Tibial nerve (tissue), 4 donors: ENCODE measurements at regions not wholly inside any gene's neighbourhood (a gene's known extent, or its start where the extent isn't known, plus 50 kb on each side); places are given as distances from the start of the nearest gene placed in this dataset.

ENCODE experiments used
- DNase-seq, 2 donors: peaks; one replicate each; pipeline ENCODE4 v3.0.0-alpha.2; 2019; ENCODE audit warnings: low spot score in 2 of 2
- H3K27ac ChIP-seq, 4 donors: fragments of 200-600 bp; sonication (generic) in 3 of 4; one replicate each; pipeline ENCODE4 v1.5.1; 2017 to 2019; ENCODE audit warnings: mild to moderate bottlenecking in 1 of 4
- H3K27me3 ChIP-seq, 2 donors: fragments of 200-600 bp; sonication (generic) in 1 of 2; one replicate each; pipeline versions ENCODE4 v1.5.1 to v1.6.0; 2017 to 2019
- H3K36me3 ChIP-seq, 3 donors: fragments of 200-600 bp; sonication (generic); one replicate each; pipeline ENCODE4 v1.5.1; 2018 to 2019
- H3K4me1 ChIP-seq, 4 donors: fragments of 200-600 bp; sonication (generic) in 3 of 4; one replicate each; pipeline ENCODE4 v1.5.1; 2017 to 2019
- H3K4me3 ChIP-seq, 4 donors: fragments of 200-600 bp; sonication (generic) in 3 of 4; one replicate each; pipeline ENCODE4 v1.5.1; 2017 to 2019; ENCODE audit warnings: mild to moderate bottlenecking in 1 of 4, moderate library complexity in 1 of 4
- H3K9me3 ChIP-seq, 4 donors: fragments of 200-600 bp; sonication (generic) in 3 of 4; one replicate each; pipeline ENCODE4 v1.5.1; 2017 to 2019
- CTCF ChIP-seq, 5 experiments: fragments of 200-600 bp in 3 of 5; fragments of 450-650 bp in 2 of 5; sonication (generic) in 3 of 5; IDR thresholded peaks; one replicate each; pipeline ENCODE4 v1.5.1; 2016 to 2019; ENCODE audit warnings: antibody characterized with exemption in 5 of 5, mild to moderate bottlenecking in 3 of 5, moderate library complexity in 2 of 5
- EP300 ChIP-seq, 2 donors: sonication (generic); formaldehyde crosslinking; IDR thresholded peaks; one replicate each; pipeline ENCODE4 v1.6.1; 2017; ENCODE audit warnings: antibody characterized with exemption in 2 of 2, mild to moderate bottlenecking in 1 of 2
- POLR2A ChIP-seq, 2 donors: fragments of 450-650 bp; IDR thresholded peaks; one replicate each; pipeline ENCODE4 v1.6.1; 2017; ENCODE audit warnings: antibody characterized with exemption in 2 of 2, mild to moderate bottlenecking in 2 of 2, moderate library complexity in 2 of 2
- WGBS, 2 donors: methylation state at CpG; one replicate each; pipeline ENCODE4 v1.1.5; 2018; 5-methylcytosine and 5-hydroxymethylcytosine counted together

DNA sequence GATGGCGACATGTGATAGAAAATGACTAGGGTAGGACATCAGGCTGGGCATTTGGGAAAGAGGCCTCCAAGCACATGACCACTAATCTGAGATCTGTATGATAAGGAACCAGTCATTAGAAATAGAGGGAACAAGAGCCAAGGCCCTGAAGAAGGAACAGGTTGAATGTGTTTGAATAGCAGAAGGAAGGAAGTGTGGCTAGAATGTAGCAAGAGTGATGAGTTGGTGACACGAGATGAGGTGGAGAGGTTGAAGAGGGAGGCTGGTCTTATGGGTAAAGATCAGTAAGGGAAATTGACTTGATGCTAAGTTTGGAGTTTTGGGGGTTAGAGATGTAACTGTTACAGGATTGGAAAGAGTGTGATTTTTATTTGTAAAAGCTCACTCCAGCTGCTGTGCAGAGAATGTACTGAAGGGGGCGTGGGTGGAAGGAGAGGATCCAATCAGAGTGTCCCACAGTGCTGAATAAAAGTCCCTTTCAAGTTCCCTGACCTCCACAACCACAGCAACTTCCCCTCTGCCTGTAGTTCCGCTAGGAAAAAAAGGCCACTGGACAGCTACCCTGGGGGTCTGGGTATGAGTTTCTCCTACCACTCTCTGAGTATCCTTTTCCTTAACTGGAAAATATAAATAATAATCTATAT, 295.0 kb downstream of the OMA1 start:
- no peak for TF ChIP-seq POLR2A (IDR thresholded peaks at IDR 0.05)
- TF ChIP-seq CTCF (IDR thresholded peaks at IDR 0.05): no peak
- no peak for TF ChIP-seq EP300 (IDR thresholded peaks at IDR 0.05)
- Histone ChIP-seq H3K4me3 (no peak overlapping the region), H3K9me3 (peaks cover 0 to 10% (median 0%) of the 10 kb centered on the region in 4 donors), H3K27ac (no peak overlapping the region), H3K27me3 (peaks cover 0 to 31% of the 10 kb centered on the region in 2 donors), H3K4me1 (peaks cover 0 to 23% (median 2%) of the 10 kb centered on the region in 4 donors), H3K36me3 (no peaks in the 10 kb centered on the region)
- no peak for DNase-seq
- 44 to 53% methylated on average over 4 of the region's 4 CpGs for WGBS, 2 donors

GRCh38 chr1:58250587-58250948, 296.0 kb downstream of the OMA1 start:
- H3K9me3 ChIP-seq: peaks cover 0 to 5% (median 0%) of the 10 kb centered on the region in 4 donors
- DNase-seq: no peak
- no peaks in the 10 kb centered on the region for H3K36me3 ChIP-seq
- peaks cover 0 to 31% of the 10 kb centered on the region in 2 donors for H3K27me3 ChIP-seq
- no peak overlapping the region for H3K27ac ChIP-seq
- H3K4me3 ChIP-seq: peak overlapping the region in 1 of 4 donors; percentile 38
- 13 to 18% methylated on average over 1 to 9 of the region's 9 CpGs for WGBS, 2 donors
- H3K4me1 ChIP-seq: peaks cover 0 to 23% (median 2%) of the 10 kb centered on the region in 4 donors
- TF ChIP-seq EP300 (IDR thresholded peaks at IDR 0.05) (no peak), POLR2A (IDR thresholded peaks at IDR 0.05) (no peak), CTCF (IDR thresholded peaks at IDR 0.05) (no peak)

- DNase-seq: no peak
- Histone ChIP-seq H3K9me3 (no peaks in the 10 kb centered on the region), H3K27me3 (peaks cover 0 to 31% of the 10 kb centered on the region in 2 donors), H3K36me3 (no peaks in the 10 kb centered on the region), H3K27ac (no peak overlapping the region), H3K4me3 (peak overlapping the region in 2 of 4 donors; percentile 16 to 38), H3K4me1 (peaks cover 0 to 23% (median 2%) of the 10 kb centered on the region in 4 donors)
- TF ChIP-seq POLR2A (IDR thresholded peaks at IDR 0.05) (no peak), EP300 (IDR thresholded peaks at IDR 0.05) (no peak)
- 0 to 1% methylated on average over 52 to 81 of the region's 81 CpGs for WGBS, 2 donors
Observed at GRCh38 chr1:58249737-58250586, 296.6 kb downstream of the OMA1 start.

DNA sequence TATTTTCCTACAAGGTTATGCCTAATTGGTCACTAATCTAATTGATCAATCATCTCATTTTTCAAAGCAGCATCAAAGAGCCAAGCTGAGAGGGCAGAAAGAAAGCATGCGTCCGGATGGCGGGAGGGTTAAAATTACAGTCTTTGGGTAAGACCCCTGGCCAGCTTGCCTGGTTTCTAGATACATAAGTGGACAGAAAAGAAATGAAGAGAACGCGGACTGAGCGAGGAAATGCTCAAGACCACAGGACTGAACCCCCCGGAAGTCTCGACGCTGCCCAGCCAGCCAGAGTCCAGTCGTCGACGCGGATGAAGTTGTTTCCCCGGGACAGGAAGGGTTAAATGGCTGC, 297.2 kb downstream of the OMA1 start:
- Histone ChIP-seq H3K9me3 (no peaks in the 10 kb centered on the region), H3K36me3 (no peaks in the 10 kb centered on the region), H3K4me1 (peaks cover 0 to 23% (median 2%) of the 10 kb centered on the region in 4 donors), H3K4me3 (peak overlapping the region in 1 of 4 donors; percentile 38), H3K27me3 (peaks cover 0 to 31% of the 10 kb centered on the region in 2 donors), H3K27ac (no peak overlapping the region)
- TF ChIP-seq CTCF (IDR thresholded peaks at IDR 0.05) (no peak), POLR2A (IDR thresholded peaks at IDR 0.05) (no peak), EP300 (IDR thresholded peaks at IDR 0.05) (no peak)
- no peak for DNase-seq
- WGBS, 2 donors: 4% methylated on average over 14 of the region's 14 CpGs

GRCh38 chr1:58248791-58249190, 297.7 kb downstream of the OMA1 start:
- no peaks in the 10 kb centered on the region for H3K9me3 ChIP-seq
- no peaks in the 10 kb centered on the region for H3K36me3 ChIP-seq
- H3K4me1 ChIP-seq: peaks cover 0 to 23% (median 2%) of the 10 kb centered on the region in 4 donors
- H3K27ac ChIP-seq: no peak overlapping the region
- H3K27me3 ChIP-seq: peaks cover 0 to 31% of the 10 kb centered on the region in 2 donors
- no peak overlapping the region for H3K4me3 ChIP-seq
- TF ChIP-seq CTCF (IDR thresholded peaks at IDR 0.05) (no peak), POLR2A (IDR thresholded peaks at IDR 0.05) (no peak), EP300 (IDR thresholded peaks at IDR 0.05) (no peak)
- 3 to 5% methylated on average over 11 of the region's 11 CpGs for WGBS, 2 donors
- DNase-seq: no peak
